ENCODE measurements at regions not wholly inside any gene's neighbourhood (a gene's known extent, or its start where the extent isn't known, plus 50 kb on each side); places are given as distances from the start of the nearest gene placed in this dataset.
A peak's percentile ranks its signal among the peaks of the same experiment; 100 is the strongest.

DNA sequence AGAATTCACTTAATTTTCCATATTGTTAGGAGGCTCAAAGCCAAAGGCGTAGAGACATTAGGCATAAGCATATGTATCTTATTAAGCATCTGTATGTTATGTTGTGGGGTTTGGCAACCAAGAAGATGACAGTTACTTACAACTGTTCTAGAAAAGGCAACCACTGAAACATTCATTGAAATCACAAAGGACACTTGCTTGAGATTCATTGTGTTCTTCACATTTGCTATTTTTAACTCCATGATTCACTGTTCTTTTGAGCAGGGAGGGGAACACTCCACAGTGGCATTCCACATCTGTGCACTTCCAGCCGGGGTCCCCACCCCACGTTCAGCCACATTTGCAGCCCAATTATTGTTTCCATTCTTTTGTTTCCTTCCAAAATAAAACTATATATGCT lies 107.1 kb downstream of the PALM2AKAP2 start:
- Histone ChIP-seq H3K36me3 (ENCODE audit: control insufficient read depth in 3 of 3, insufficient read depth in 2 of 3, low read depth in 1 of 3, low read length in 3 of 3) (no peaks in the 10 kb centered on the region), H3K4me1 (ENCODE audit: control insufficient read depth in 3 of 3, insufficient read depth in 2 of 3, low read depth in 1 of 3, low read length in 2 of 3) (peaks cover 0 to 3% (median 0%) of the 10 kb centered on the region in 3 donors), H3K9me3 (ENCODE audit: control insufficient read depth in 2 of 2, insufficient read depth in 1 of 2, low read depth in 1 of 2, low read length in 1 of 2) (no peaks in the 10 kb centered on the region), H3K27me3 (ENCODE audit: control insufficient read depth in 3 of 3, insufficient read depth in 3 of 3, low read length in 3 of 3) (no peaks in the 10 kb centered on the region), H3K27ac (ENCODE audit: low read depth in 1 of 3, low read length in 2 of 3) (no peak overlapping the region), H3K4me3 (ENCODE audit: low read depth in 1 of 3, low read length in 3 of 3) (no peak overlapping the region)
- WGBS, 3 donors: 61 to 91% (median 76%) methylated on average over 3 of the region's 3 CpGs
- DNase-seq (no peak), FAIRE-seq (no peak)

DNA sequence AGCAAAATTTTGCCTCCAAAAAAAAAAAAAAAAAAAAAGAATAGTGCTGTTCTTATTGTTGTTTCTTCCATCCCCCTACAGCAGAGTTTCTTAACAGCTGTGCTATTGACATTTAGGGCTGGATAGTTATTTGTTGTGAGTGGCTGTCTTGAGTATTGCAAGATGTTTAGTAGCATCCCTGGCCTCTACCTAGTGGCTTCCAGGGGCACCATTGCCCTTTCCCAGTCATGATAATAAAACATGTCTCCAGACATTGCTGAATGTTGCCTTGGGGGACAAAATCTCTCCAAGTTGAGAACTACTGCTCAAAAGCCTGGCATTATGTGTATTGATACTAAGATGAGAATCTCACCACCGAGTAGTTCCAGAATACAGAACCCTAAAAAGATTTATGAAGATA lies 108.7 kb downstream of the PALM2AKAP2 start:
- WGBS, 3 donors: 72 to 90% (median 78%) methylated on average over 1 of the region's 1 CpG
- no peak overlapping the region for H3K27ac ChIP-seq (ENCODE audit: low read depth in 1 of 3, low read length in 2 of 3)

GRCh38 chr9:109889456-109889855 lies 109.5 kb downstream of the PALM2AKAP2 start:
- H3K27ac ChIP-seq (ENCODE audit: low read depth in 1 of 3, low read length in 2 of 3): no peak overlapping the region

More for the DNA sequence above, 108.7 kb downstream of the PALM2AKAP2 start:
- DNase-seq (no peak), FAIRE-seq (no peak)
- no peaks in the 10 kb centered on the region for H3K27me3 ChIP-seq (ENCODE audit: control insufficient read depth in 3 of 3, insufficient read depth in 3 of 3, low read length in 3 of 3)
- H3K9me3 ChIP-seq (ENCODE audit: control insufficient read depth in 2 of 2, insufficient read depth in 1 of 2, low read depth in 1 of 2, low read length in 1 of 2): no peaks in the 10 kb centered on the region
- H3K4me1 ChIP-seq (ENCODE audit: control insufficient read depth in 3 of 3, insufficient read depth in 2 of 3, low read depth in 1 of 3, low read length in 2 of 3): peaks cover 0 to 3% (median 0%) of the 10 kb centered on the region in 3 donors
- no peak overlapping the region for H3K4me3 ChIP-seq (ENCODE audit: low read depth in 1 of 3, low read length in 3 of 3)
- no peaks in the 10 kb centered on the region for H3K36me3 ChIP-seq (ENCODE audit: control insufficient read depth in 3 of 3, insufficient read depth in 2 of 3, low read depth in 1 of 3, low read length in 3 of 3)

GRCh38 chr9:109893241-109893640 lies 113.2 kb downstream of the PALM2AKAP2 start:
- WGBS, 3 donors: 64 to 80% (median 74%) methylated on average over 5 of the region's 5 CpGs
- H3K36me3 ChIP-seq (ENCODE audit: control insufficient read depth in 3 of 3, insufficient read depth in 2 of 3, low read depth in 1 of 3, low read length in 3 of 3): no peaks in the 10 kb centered on the region
- no peak overlapping the region for H3K4me3 ChIP-seq (ENCODE audit: low read depth in 1 of 3, low read length in 3 of 3)
- no peaks in the 10 kb centered on the region for H3K4me1 ChIP-seq (ENCODE audit: control insufficient read depth in 3 of 3, insufficient read depth in 2 of 3, low read depth in 1 of 3, low read length in 2 of 3)
- no peak for FAIRE-seq
- no peak overlapping the region for H3K27ac ChIP-seq (ENCODE audit: low read depth in 1 of 3, low read length in 2 of 3)
- H3K9me3 ChIP-seq (ENCODE audit: control insufficient read depth in 2 of 2, insufficient read depth in 1 of 2, low read depth in 1 of 2, low read length in 1 of 2): no peaks in the 10 kb centered on the region
- no peaks in the 10 kb centered on the region for H3K27me3 ChIP-seq (ENCODE audit: control insufficient read depth in 3 of 3, insufficient read depth in 3 of 3, low read length in 3 of 3)
- no peak for DNase-seq

More at GRCh38 chr9:109889456-109889855, 109.5 kb downstream of the PALM2AKAP2 start:
- WGBS, 3 donors: 81 to 86% (median 85%) methylated on average over 2 of the region's 2 CpGs
- no peak for DNase-seq
- no peaks in the 10 kb centered on the region for H3K36me3 ChIP-seq (ENCODE audit: control insufficient read depth in 3 of 3, insufficient read depth in 2 of 3, low read depth in 1 of 3, low read length in 3 of 3)
- no peaks in the 10 kb centered on the region for H3K9me3 ChIP-seq (ENCODE audit: control insufficient read depth in 2 of 2, insufficient read depth in 1 of 2, low read depth in 1 of 2, low read length in 1 of 2)
- H3K27me3 ChIP-seq (ENCODE audit: control insufficient read depth in 3 of 3, insufficient read depth in 3 of 3, low read length in 3 of 3): no peaks in the 10 kb centered on the region
- no peak for FAIRE-seq
- H3K4me1 ChIP-seq (ENCODE audit: control insufficient read depth in 3 of 3, insufficient read depth in 2 of 3, low read depth in 1 of 3, low read length in 2 of 3): peaks cover 0 to 3% (median 0%) of the 10 kb centered on the region in 3 donors
- no peak overlapping the region for H3K4me3 ChIP-seq (ENCODE audit: low read depth in 1 of 3, low read length in 3 of 3)

GRCh38 chr9:109894473-109894872 lies 114.5 kb downstream of the PALM2AKAP2 start:
- 85 to 96% (median 92%) methylated on average over 6 of the region's 6 CpGs for WGBS, 3 donors
- FAIRE-seq (no peak), DNase-seq (no peak)
- Histone ChIP-seq H3K27ac (ENCODE audit: low read depth in 1 of 3, low read length in 2 of 3) (no peak overlapping the region), H3K9me3 (ENCODE audit: control insufficient read depth in 2 of 2, insufficient read depth in 1 of 2, low read depth in 1 of 2, low read length in 1 of 2) (no peaks in the 10 kb centered on the region), H3K4me1 (ENCODE audit: control insufficient read depth in 3 of 3, insufficient read depth in 2 of 3, low read depth in 1 of 3, low read length in 2 of 3) (no peaks in the 10 kb centered on the region), H3K27me3 (ENCODE audit: control insufficient read depth in 3 of 3, insufficient read depth in 3 of 3, low read length in 3 of 3) (no peaks in the 10 kb centered on the region), H3K4me3 (ENCODE audit: low read depth in 1 of 3, low read length in 3 of 3) (no peak overlapping the region), H3K36me3 (ENCODE audit: control insufficient read depth in 3 of 3, insufficient read depth in 2 of 3, low read depth in 1 of 3, low read length in 3 of 3) (no peaks in the 10 kb centered on the region)

DNA sequence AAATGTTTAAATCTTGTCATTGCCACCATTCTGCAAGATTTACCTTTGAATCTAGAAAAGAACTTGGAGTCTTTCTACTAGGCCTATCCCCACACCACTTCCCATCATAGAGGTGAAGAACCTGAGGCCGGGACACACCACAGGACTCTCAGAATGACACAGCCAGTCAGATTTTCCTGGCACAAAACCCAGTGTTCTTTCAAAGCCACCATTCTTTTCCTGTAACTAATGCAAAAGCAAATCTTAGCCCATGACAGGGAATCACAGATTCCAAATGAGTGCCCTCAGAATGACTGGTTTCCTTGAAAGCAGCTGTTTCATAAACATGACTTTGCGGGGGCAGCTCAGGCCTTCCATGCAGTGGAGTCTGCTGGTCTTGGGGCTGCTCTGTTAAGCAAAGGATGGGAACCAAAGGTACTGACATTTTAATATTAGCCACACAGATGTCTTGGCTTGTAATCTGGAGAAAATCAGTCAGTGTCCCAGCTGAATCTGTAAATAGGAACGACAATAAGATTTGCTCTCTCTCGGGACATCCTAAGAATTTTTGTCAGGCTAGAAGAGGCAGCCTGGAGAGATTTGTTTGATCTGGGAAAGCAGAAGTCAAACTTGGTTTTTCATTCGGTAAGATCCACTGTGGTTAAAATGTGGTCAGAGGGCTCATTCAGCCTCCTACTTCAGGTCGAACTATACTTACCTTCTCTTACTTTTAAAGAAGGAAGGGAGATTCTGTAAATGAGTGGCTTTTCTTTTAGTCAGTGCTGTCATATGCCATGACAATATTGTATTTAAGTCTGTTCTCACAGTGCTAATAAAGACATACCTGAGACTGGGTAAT lies 115.1 kb downstream of the PALM2AKAP2 start:
- Histone ChIP-seq H3K9me3 (ENCODE audit: control insufficient read depth in 2 of 2, insufficient read depth in 1 of 2, low read depth in 1 of 2, low read length in 1 of 2) (no peaks in the 10 kb centered on the region), H3K36me3 (ENCODE audit: control insufficient read depth in 3 of 3, insufficient read depth in 2 of 3, low read depth in 1 of 3, low read length in 3 of 3) (no peaks in the 10 kb centered on the region), H3K27me3 (ENCODE audit: control insufficient read depth in 3 of 3, insufficient read depth in 3 of 3, low read length in 3 of 3) (no peaks in the 10 kb centered on the region), H3K4me3 (ENCODE audit: low read depth in 1 of 3, low read length in 3 of 3) (no peak overlapping the region), H3K27ac (ENCODE audit: low read depth in 1 of 3, low read length in 2 of 3) (no peak overlapping the region), H3K4me1 (ENCODE audit: control insufficient read depth in 3 of 3, insufficient read depth in 2 of 3, low read depth in 1 of 3, low read length in 2 of 3) (no peaks in the 10 kb centered on the region)
- no peak for DNase-seq
- WGBS, 3 donors: 59 to 77% (median 69%) methylated on average over 6 of the region's 6 CpGs
- no peak for FAIRE-seq

GRCh38 chr9:109901201-109901600 lies 121.2 kb downstream of the PALM2AKAP2 start:
- whole genome bisulfite sequencing, 3 donors: 65 to 67% (median 66%) methylated on average over 3 of the region's 3 CpGs
- Histone ChIP-seq H3K27me3 (ENCODE audit: control insufficient read depth in 3 of 3, insufficient read depth in 3 of 3, low read length in 3 of 3) (no peaks in the 10 kb centered on the region), H3K9me3 (ENCODE audit: control insufficient read depth in 2 of 2, insufficient read depth in 1 of 2, low read depth in 1 of 2, low read length in 1 of 2) (no peaks in the 10 kb centered on the region), H3K36me3 (ENCODE audit: control insufficient read depth in 3 of 3, insufficient read depth in 2 of 3, low read depth in 1 of 3, low read length in 3 of 3) (no peaks in the 10 kb centered on the region), H3K4me1 (ENCODE audit: control insufficient read depth in 3 of 3, insufficient read depth in 2 of 3, low read depth in 1 of 3, low read length in 2 of 3) (no peaks in the 10 kb centered on the region), H3K4me3 (ENCODE audit: low read depth in 1 of 3, low read length in 3 of 3) (no peak overlapping the region), H3K27ac (ENCODE audit: low read depth in 1 of 3, low read length in 2 of 3) (no peak overlapping the region)
- FAIRE-seq (no peak), DNase-seq (no peak)

DNA sequence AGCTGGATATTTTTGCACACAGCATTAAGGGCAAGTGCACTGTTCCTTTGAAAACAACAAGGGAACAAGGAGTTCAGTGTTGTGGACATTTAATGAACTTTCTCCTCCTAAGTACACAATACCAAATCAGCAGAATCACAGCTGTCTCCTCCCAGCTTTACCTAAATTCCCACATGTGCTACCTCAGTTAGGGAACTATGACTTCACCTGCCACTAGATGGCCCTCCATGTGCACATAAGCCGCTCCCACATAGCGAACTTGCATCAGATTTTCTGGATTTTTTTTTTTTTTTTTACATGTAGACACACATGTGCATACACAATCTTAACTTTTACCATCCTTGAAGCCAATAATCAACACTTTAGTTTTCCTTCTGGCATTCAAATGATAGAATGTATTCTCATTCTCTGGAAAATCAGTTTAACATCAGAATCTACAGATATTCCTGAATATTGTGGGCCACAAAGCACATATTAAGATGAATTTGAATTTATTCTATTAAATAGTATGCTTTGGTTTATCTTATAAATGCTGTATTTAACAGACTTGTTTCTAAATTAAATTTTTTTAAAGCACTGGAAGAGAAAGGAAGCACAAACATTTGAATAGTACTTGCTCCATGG lies 123.6 kb downstream of the PALM2AKAP2 start:
- DNase-seq (peak; percentile 61 to 74), FAIRE-seq (no peak)
- no peaks in the 10 kb centered on the region for H3K36me3 ChIP-seq (ENCODE audit: control insufficient read depth in 3 of 3, insufficient read depth in 2 of 3, low read depth in 1 of 3, low read length in 3 of 3)
- H3K4me1 ChIP-seq (ENCODE audit: control insufficient read depth in 3 of 3, insufficient read depth in 2 of 3, low read depth in 1 of 3, low read length in 2 of 3): peaks cover 2 to 5% (median 4%) of the 10 kb centered on the region in 3 donors
- WGBS, 3 donors: 0 to 4% (median 0%) methylated on average over 2 of the region's 2 CpGs
- no peaks in the 10 kb centered on the region for H3K9me3 ChIP-seq (ENCODE audit: control insufficient read depth in 2 of 2, insufficient read depth in 1 of 2, low read depth in 1 of 2, low read length in 1 of 2)
- H3K27ac ChIP-seq (ENCODE audit: low read depth in 1 of 3, low read length in 2 of 3): no peak overlapping the region
- no peak overlapping the region for H3K4me3 ChIP-seq (ENCODE audit: low read depth in 1 of 3, low read length in 3 of 3)
- no peaks in the 10 kb centered on the region for H3K27me3 ChIP-seq (ENCODE audit: control insufficient read depth in 3 of 3, insufficient read depth in 3 of 3, low read length in 3 of 3)

Data from small intestine (tissue), 7 donors.